ENCODE measurements at regions not wholly inside any gene's neighbourhood (a gene's known extent, or its start where the extent isn't known, plus 50 kb on each side); places are given as distances from the start of the nearest gene placed in this dataset.

DNA sequence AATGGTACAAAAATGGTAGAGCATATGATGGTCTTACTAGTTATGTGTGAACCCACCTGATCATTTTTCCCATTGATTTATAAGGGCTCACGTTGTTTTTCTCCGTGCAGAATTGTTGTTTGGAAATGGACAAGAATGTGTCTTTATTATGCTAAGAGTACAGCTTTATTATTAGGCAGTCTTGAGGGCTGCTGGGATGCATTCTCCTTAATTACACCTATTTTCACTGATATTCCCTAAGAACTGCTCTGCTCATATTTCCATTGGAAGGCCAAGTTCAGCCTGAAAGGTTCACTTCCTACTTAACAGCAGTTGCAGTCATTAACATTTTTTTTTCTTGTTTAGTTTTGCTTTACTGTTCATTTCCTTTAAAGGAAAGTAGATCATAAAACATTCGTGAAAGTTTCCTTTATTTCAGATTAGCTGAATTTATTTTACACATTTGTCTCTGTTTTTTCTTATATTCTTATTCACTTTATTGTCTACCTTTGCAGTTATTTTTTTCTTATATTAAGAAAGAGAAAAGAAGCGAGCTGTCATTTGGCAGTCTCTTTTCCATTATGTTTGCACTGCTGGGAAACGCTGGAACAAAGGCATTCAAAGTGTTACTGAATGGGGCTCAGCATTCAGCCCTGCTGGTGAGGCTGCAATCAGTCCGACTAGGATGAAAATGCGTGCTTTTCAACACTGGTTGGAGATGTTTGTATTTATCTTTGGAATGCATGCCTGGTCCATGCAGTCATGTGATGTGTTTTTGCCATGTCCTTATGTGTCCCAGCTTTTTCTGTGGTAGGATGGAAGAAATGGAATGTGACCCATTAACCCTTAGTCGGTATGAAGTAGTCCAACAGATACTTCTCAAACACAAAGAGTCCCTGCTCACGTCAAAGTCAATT lies 602.7 kb upstream of the ZNF608 start:
- TF ChIP-seq, protein P1, sequence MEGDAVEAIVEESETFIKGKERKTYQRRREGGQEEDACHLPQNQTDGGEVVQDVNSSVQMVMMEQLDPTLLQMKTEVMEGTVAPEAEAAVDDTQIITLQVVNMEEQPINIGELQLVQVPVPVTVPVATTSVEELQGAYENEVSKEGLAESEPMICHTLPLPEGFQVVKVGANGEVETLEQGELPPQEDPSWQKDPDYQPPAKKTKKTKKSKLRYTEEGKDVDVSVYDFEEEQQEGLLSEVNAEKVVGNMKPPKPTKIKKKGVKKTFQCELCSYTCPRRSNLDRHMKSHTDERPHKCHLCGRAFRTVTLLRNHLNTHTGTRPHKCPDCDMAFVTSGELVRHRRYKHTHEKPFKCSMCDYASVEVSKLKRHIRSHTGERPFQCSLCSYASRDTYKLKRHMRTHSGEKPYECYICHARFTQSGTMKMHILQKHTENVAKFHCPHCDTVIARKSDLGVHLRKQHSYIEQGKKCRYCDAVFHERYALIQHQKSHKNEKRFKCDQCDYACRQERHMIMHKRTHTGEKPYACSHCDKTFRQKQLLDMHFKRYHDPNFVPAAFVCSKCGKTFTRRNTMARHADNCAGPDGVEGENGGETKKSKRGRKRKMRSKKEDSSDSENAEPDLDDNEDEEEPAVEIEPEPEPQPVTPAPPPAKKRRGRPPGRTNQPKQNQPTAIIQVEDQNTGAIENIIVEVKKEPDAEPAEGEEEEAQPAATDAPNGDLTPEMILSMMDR (IDR thresholded peaks at IDR 0.05), result no peak
- TF ChIP-seq POLR2A (IDR thresholded peaks at IDR 0.05), result no peak
- WGBS, 2 donors, result 50 to 60% methylated on average over 9 of the region's 9 CpGs
- intact Hi-C loops (cut with DNase I; ENCODE audit: low total_unique reads), result no loop called here
- DNase-seq (ENCODE audit: low spot score in 2 of 2), result no peak
- H3K4me3 ChIP-seq (ENCODE audit: low read depth, poor library complexity, severe bottlenecking), result no peak overlapping the region

DNA sequence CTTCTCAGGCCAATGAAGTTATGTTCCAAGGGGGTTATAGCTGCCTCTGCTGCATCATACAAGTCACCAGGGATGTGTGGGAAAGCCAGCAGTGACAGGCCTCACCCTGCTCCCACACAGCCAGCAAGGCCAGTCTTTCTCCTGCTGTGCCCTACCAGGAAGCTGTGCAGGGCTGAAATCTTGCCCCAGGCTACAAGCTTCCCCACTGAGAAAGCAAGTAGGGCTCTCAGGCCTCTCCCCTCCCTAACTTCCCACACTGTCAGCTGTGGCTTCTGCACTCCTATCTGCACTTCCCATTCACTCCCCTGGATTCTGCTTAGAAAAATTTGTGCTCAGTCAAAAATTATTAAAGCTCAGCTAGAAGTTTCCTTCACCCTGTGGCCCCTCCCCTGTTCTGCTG lies 611.2 kb upstream of the ZNF608 start:
- intact Hi-C loops (cut with DNase I; ENCODE audit: low total_unique reads), result no loop called here
- DNase-seq (ENCODE audit: low spot score in 2 of 2), result no peak
- TF ChIP-seq, protein P1 (IDR thresholded peaks at IDR 0.05), result no peak
- TF ChIP-seq POLR2A (IDR thresholded peaks at IDR 0.05), result no peak
- no peak overlapping the region for H3K4me3 ChIP-seq (ENCODE audit: low read depth, poor library complexity, severe bottlenecking)

DNA sequence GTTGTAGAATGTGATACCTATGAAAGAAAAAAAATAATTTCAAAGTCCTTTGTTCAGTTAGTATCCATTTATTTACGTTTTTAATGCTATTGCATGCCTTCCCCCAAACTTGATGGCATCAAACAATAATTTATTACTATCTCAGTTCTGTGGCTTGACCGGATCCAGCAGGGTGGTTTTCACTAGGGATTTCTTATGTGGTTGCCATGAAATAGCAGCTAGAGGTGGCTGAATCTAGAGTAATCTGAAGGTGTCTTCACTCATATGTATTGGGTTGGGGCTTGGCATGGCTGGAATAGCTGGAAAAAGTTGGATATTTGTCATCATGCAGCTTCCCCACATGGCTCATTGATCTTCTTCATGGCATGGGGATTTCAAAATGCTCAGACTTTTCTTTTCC lies 619.3 kb upstream of the ZNF608 start:
- no peak overlapping the region for H3K4me3 ChIP-seq (ENCODE audit: low read depth, poor library complexity, severe bottlenecking)
- WGBS, 2 donors, result 79 to 81% methylated on average over 2 of the region's 2 CpGs
- TF ChIP-seq, protein P1 (IDR thresholded peaks at IDR 0.05), result no peak
- no peak for TF ChIP-seq POLR2A (IDR thresholded peaks at IDR 0.05)
- DNase-seq (ENCODE audit: low spot score in 2 of 2), result no peak
- intact Hi-C loops (cut with DNase I; ENCODE audit: low total_unique reads), result no loop called here

DNA sequence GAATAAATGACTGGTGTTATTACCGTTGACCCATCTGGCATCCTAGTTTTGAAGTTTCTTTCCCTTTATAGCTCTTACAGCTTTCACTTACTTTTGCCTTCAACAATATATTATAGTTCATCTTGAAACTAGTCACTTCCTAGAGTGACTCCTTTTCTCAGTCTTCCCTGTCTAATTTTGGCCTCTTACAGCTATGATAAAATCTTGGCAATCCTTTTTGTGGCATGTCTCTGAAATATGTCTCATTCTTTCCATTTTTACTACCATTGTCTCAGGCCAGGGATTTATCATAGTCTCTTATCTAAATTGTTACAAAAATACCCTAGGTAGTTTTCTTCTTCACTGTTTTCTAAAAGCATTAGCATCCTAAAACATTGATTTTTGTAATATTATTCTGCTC lies 621.3 kb upstream of the ZNF608 start:
- no peak for DNase-seq (ENCODE audit: low spot score in 2 of 2)
- TF ChIP-seq, protein P1 (IDR thresholded peaks at IDR 0.05), result no peak
- no peak for TF ChIP-seq POLR2A (IDR thresholded peaks at IDR 0.05)
- WGBS, 2 donors, result 70 to 75% methylated on average over 1 of the region's 1 CpG
- intact Hi-C loops (cut with DNase I; ENCODE audit: low total_unique reads), result no loop called here
- no peak overlapping the region for H3K4me3 ChIP-seq (ENCODE audit: low read depth, poor library complexity, severe bottlenecking)

DNA sequence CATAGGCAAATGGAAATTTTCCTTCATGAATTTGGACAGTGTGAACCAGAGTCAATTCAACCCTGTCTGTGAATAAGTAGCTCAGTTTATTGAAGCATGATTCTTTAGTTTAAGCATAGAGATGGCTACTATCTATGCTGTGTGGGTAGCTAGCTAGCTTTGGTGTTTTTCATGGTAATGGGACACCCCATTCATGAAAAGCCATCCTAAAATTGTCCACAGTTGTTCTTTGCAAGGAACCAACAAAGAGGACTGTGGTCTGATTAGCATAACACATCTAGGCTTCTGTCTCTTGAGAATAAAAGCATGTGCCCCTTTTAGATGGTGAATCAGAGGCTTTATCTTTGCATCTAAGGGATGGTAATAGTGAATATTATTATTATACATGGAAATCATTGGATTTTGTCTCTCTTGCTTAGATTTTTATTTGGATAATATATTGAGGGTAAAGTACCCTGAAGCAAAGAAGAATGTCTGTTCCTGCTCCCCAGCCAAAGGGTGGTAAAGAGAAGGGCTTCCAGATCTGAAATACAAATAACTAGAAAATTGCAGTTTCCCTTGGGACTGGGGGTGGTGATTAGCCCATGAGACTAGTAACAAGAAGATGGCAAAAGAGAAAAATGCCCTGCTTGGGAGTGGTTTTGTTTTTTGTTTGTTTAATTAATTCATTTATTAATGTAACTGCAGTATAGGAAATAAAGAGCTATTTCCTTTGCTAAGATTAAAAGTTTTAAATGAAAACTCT lies 624.2 kb upstream of the ZNF608 start:
- intact Hi-C loops (cut with DNase I; ENCODE audit: low total_unique reads), result no loop called here
- DNase-seq (ENCODE audit: low spot score in 2 of 2), result no peak
- TF ChIP-seq, protein P1 (IDR thresholded peaks at IDR 0.05), result no peak
- no peak for TF ChIP-seq POLR2A (IDR thresholded peaks at IDR 0.05)
- H3K4me3 ChIP-seq (ENCODE audit: low read depth, poor library complexity, severe bottlenecking), result no peak overlapping the region

All from lower leg skin (tissue), 4 donors.